Fibroblast of skin of back (primary cell): ENCODE measurements at regions not wholly inside any gene's neighbourhood (a gene's known extent, or its start where the extent isn't known, plus 50 kb on each side); places are given as distances from the start of the nearest gene placed in this dataset.
A peak's percentile ranks its signal among the peaks of the same experiment; 100 is the strongest.
"Not testable (repeated sequence)": the region's sequence is repeated elsewhere in the genome, so short reads cannot be mapped to it uniquely, and the experiment has no call there.

Experiments used
- DNase-seq: peaks from one replicate; pipeline ENCODE4 v3.0.0-alpha.2; 2013

- no peak for DNase-seq
These were observed 81.1 kb downstream of the ARL6IP4 start for GRCh38 chr12:123061441-123062205.

- no peak for DNase-seq
These were observed 79.0 kb downstream of the ARL6IP4 start for GRCh38 chr12:123059500-123059899.

- DNase-seq, result no peak
These were observed 78.5 kb downstream of the ARL6IP4 start for GRCh38 chr12:123058980-123059379.

- DNase-seq, result no peak
These were observed 78.0 kb downstream of the ARL6IP4 start for GRCh38 chr12:123058481-123058880.

- no peak for DNase-seq
These were observed 77.2 kb downstream of the ARL6IP4 start for GRCh38 chr12:123057513-123058265.

- no peak for DNase-seq
These were observed 76.2 kb downstream of the ARL6IP4 start for GRCh38 chr12:123056709-123057108.

GRCh38 chr12:123056053-123056452, 75.6 kb downstream of the ARL6IP4 start:
- DNase-seq, result no peak

- no peak for DNase-seq
These were observed 74.8 kb downstream of the ARL6IP4 start for GRCh38 chr12:123055281-123055766.

GRCh38 chr12:123054371-123054770, 73.9 kb downstream of the ARL6IP4 start:
- DNase-seq, result no peak

GRCh38 chr12:123051556-123051955, 71.1 kb downstream of the ARL6IP4 start:
- no peak for DNase-seq

GRCh38 chr12:123050913-123051312, 70.4 kb downstream of the ARL6IP4 start:
- DNase-seq, result no peak

GRCh38 chr12:123050331-123050831, 69.9 kb downstream of the ARL6IP4 start:
- DNase-seq, result peak; percentile 51

GRCh38 chr12:123049398-123050240, 69.1 kb downstream of the ARL6IP4 start:
- DNase-seq, result peak; percentile 22

GRCh38 chr12:123047892-123048291, 67.4 kb downstream of the ARL6IP4 start:
- not testable (repeated sequence) for DNase-seq

- no peak for DNase-seq
These were observed 66.8 kb downstream of the ARL6IP4 start for GRCh38 chr12:123047289-123047688.

- DNase-seq, result no peak
These were observed 66.0 kb downstream of the ARL6IP4 start for GRCh38 chr12:123046431-123046830.

- no peak for DNase-seq
These were observed 65.2 kb downstream of the ARL6IP4 start for GRCh38 chr12:123045678-123046077.

- DNase-seq, result no peak
These were observed 63.9 kb downstream of the ARL6IP4 start for GRCh38 chr12:123044351-123044750.

- DNase-seq, result peak; percentile 96
These were observed 63.1 kb downstream of the ARL6IP4 start for GRCh38 chr12:123043536-123044001.

GRCh38 chr12:123042833-123043232, 62.4 kb downstream of the ARL6IP4 start:
- no peak for DNase-seq

GRCh38 chr12:123041811-123042655, 61.6 kb downstream of the ARL6IP4 start:
- DNase-seq, result peak; percentile 66
